RWPE1 (cell line): ENCODE measurements at regions not wholly inside any gene's neighbourhood (a gene's known extent, or its start where the extent isn't known, plus 50 kb on each side); places are given as distances from the start of the nearest gene placed in this dataset.

Experiments
- CTCF ChIA-PET: fragments of 350-600 bp; sonication (Branson Sonifier 250); formaldehyde crosslinking; extraction: SDS; loops from one replicate; lab custom pipeline; 2021; lab: Yijun Ruan, JAX
- POLR2A ChIA-PET: fragments of 400-600 bp; formaldehyde crosslinking; extraction: SDS; loops from one replicate; lab custom pipeline; 2020; ENCODE audit warnings: antibody characterized with exemption; ENCODE audit not compliant: low non-redundant PET; lab: Yijun Ruan, JAX
- DNase-seq: peaks from one replicate; pipeline ENCODE4 v3.0.0; 2012; ENCODE audit warnings: low spot score
- H3K27ac ChIP-seq: fragments of 450-650 bp; 2 replicates; pipeline ENCODE4 v1.5.1; 2017
- CTCF ChIP-seq: fragments of 450-650 bp; conservative IDR thresholded peaks from 2 replicates; pipeline ENCODE4 v1.5.1; 2017; ENCODE audit warnings: low read depth, mild to moderate bottlenecking

DNA sequence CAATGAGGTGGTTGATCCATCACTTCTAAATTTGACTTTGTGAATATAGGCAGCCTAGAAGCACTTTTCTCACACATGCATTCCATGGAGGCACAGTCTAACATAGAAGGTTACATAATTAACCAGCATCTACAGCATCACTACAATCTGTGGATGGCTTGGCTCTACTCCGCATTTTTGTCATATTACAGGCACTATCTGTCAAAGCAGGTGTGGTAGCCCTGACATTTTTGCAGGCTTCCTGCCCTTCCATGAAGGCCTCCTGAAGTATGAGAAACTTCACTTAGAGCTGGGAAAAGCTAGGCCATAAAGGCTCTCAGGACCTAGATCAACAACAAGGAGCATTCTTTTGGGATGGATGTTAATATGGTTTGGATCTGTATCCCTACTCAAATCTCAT is 378.0 kb downstream of the ANXA1 start:
- CTCF ChIA-PET = no interaction called here
- DNase-seq = no peak
- H3K27ac ChIP-seq = no peak overlapping the region
- no peak for TF ChIP-seq CTCF
- POLR2A ChIA-PET = no interaction called here

DNA sequence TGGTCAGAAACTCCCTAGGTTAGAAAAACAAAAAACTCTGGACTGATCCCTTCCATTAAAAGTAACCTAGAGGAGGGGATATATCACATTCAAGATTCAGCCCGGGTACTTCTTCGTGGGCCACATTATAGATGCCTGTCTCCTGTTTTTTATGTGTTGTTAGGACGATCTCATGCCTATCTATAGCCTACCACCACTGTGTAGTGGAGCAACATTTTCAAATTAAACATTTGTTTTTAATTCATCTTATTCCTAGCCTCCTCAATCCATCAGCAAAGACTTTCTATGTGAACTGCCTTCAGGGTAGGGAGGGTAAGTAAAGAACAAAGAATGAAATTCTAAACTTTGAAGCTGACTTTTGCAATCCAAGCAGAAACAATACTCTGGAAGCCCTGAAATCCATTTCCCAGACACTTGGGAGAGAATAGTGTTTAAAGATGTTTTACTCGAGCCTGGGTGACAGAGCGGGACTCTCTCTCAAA is 379.4 kb downstream of the ANXA1 start:
- no peak for DNase-seq
- ChIA-PET CTCF (no interaction called here), POLR2A (no interaction called here)
- no peak for TF ChIP-seq CTCF
- no peak overlapping the region for H3K27ac ChIP-seq

- TF ChIP-seq CTCF = no peak
- no peak overlapping the region for H3K27ac ChIP-seq
- ChIA-PET CTCF (no interaction called here), POLR2A (no interaction called here)
- DNase-seq = no peak
Observed at GRCh38 chr9:73531658-73532057, 380.0 kb downstream of the ANXA1 start.

DNA sequence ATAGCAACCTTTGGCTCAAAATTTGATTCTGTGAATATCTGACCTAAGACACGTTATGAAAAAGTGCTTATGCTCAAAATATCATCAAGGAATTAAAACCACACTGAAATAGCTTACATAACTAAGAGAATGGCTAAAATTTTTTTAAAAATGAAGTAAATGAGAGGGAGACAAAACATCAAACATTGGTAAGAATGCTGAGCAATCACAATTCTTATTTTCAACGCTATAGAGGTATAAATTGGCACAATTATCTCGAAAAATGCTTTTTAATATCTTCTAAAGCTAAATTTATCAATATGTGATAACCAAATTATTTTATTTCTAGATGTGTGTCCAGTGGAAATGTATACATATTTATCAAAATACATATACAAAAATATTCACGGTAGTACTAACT is 381.3 kb downstream of the ANXA1 start:
- ChIA-PET POLR2A (no interaction called here), CTCF (no interaction called here)
- TF ChIP-seq CTCF = no peak
- H3K27ac ChIP-seq = no peak overlapping the region
- DNase-seq = no peak

- POLR2A ChIA-PET = no interaction called here
- CTCF ChIA-PET = no interaction called here
- no peak overlapping the region for H3K27ac ChIP-seq
- no peak for TF ChIP-seq CTCF
- DNase-seq = peak; percentile 4
Observed at GRCh38 chr9:73536403-73536802, 384.7 kb downstream of the ANXA1 start.

GRCh38 chr9:73537561-73537960 is 385.9 kb downstream of the ANXA1 start:
- POLR2A ChIA-PET = no interaction called here
- no peak for TF ChIP-seq CTCF
- DNase-seq = no peak
- CTCF ChIA-PET = no interaction called here
- H3K27ac ChIP-seq = no peak overlapping the region
